Chondrocyte (in vitro differentiated cells): ENCODE measurements at regions not wholly inside any gene's neighbourhood (a gene's known extent, or its start where the extent isn't known, plus 50 kb on each side); places are given as distances from the start of the nearest gene placed in this dataset.
A peak's percentile ranks its signal among the peaks of the same experiment; 100 is the strongest.

ENCODE experiments used
- DNase-seq: peaks from one replicate; pipeline ENCODE4 v3.0.0; 2021; ENCODE audit warnings: mixed read lengths, low spot score
- H3K27ac Mint-ChIP-seq: one replicate; pipeline ENCODE4 v1.8.0; 2021; ENCODE audit warnings: mild to moderate bottlenecking, moderate library complexity, mixed read lengths; ENCODE audit not compliant: unreplicated experiment
- H3K27me3 Mint-ChIP-seq: 2 replicates; pipeline ENCODE4 v1.8.0; 2021; ENCODE audit warnings: low read depth, mixed read lengths
- H3K36me3 Mint-ChIP-seq: 2 replicates; pipeline ENCODE4 v1.8.0; 2021; ENCODE audit warnings: low read depth, mixed read lengths
- H3K4me1 Mint-ChIP-seq: 2 replicates; pipeline ENCODE4 v1.8.0; 2021; ENCODE audit warnings: low read depth, mild to moderate bottlenecking, mixed read lengths
- H3K4me3 Mint-ChIP-seq: one replicate; pipeline ENCODE4 v1.8.0; 2021; ENCODE audit warnings: mild to moderate bottlenecking, moderate library complexity, mixed read lengths; ENCODE audit not compliant: unreplicated experiment
- H3K9me3 Mint-ChIP-seq: 2 replicates; pipeline ENCODE4 v1.8.0; 2021; ENCODE audit warnings: low read depth, mixed read lengths
- TF ChIP-seq, protein P1 (sequence below): fragments of 200-600 bp; sonication (generic); IDR thresholded peaks from 2 replicates; pipeline ENCODE4 v1.5.0; 2021; ENCODE audit warnings: antibody characterized with exemption, mild to moderate bottlenecking, moderate library complexity

- Mint-ChIP-seq H3K4me1 (no peaks in the 10 kb centered on the region), H3K27ac (no peak overlapping the region), H3K36me3 (peaks cover 1% of the 10 kb centered on the region), H3K27me3 (peaks cover 22% of the 10 kb centered on the region), H3K4me3 (no peak overlapping the region), H3K9me3 (peaks cover 10% of the 10 kb centered on the region)
- TF ChIP-seq, protein P1, sequence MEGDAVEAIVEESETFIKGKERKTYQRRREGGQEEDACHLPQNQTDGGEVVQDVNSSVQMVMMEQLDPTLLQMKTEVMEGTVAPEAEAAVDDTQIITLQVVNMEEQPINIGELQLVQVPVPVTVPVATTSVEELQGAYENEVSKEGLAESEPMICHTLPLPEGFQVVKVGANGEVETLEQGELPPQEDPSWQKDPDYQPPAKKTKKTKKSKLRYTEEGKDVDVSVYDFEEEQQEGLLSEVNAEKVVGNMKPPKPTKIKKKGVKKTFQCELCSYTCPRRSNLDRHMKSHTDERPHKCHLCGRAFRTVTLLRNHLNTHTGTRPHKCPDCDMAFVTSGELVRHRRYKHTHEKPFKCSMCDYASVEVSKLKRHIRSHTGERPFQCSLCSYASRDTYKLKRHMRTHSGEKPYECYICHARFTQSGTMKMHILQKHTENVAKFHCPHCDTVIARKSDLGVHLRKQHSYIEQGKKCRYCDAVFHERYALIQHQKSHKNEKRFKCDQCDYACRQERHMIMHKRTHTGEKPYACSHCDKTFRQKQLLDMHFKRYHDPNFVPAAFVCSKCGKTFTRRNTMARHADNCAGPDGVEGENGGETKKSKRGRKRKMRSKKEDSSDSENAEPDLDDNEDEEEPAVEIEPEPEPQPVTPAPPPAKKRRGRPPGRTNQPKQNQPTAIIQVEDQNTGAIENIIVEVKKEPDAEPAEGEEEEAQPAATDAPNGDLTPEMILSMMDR: no peak
- no peak for DNase-seq
These were observed 101.5 kb upstream of the C1GALT1 start for GRCh38 chr7:7080802-7081201.

GRCh38 chr7:7090460-7090859 is 91.9 kb upstream of the C1GALT1 start:
- peaks cover 9% of the 10 kb centered on the region for H3K36me3 Mint-ChIP-seq
- no peak for DNase-seq
- no peaks in the 10 kb centered on the region for H3K4me1 Mint-ChIP-seq
- H3K27me3 Mint-ChIP-seq: peaks cover 18% of the 10 kb centered on the region
- TF ChIP-seq, protein P1: no peak
- peaks cover 16% of the 10 kb centered on the region for H3K9me3 Mint-ChIP-seq
- no peak overlapping the region for H3K4me3 Mint-ChIP-seq
- no peak overlapping the region for H3K27ac Mint-ChIP-seq

- Mint-ChIP-seq H3K4me1 (peaks cover 28% of the 10 kb centered on the region), H3K36me3 (no peaks in the 10 kb centered on the region), H3K27ac (no peak overlapping the region), H3K9me3 (no peaks in the 10 kb centered on the region), H3K27me3 (no peaks in the 10 kb centered on the region), H3K4me3 (no peak overlapping the region)
- no peak for DNase-seq
- TF ChIP-seq, protein P1: no peak
These were observed 84.0 kb upstream of the C1GALT1 start for GRCh38 chr7:7098280-7098818.

DNA sequence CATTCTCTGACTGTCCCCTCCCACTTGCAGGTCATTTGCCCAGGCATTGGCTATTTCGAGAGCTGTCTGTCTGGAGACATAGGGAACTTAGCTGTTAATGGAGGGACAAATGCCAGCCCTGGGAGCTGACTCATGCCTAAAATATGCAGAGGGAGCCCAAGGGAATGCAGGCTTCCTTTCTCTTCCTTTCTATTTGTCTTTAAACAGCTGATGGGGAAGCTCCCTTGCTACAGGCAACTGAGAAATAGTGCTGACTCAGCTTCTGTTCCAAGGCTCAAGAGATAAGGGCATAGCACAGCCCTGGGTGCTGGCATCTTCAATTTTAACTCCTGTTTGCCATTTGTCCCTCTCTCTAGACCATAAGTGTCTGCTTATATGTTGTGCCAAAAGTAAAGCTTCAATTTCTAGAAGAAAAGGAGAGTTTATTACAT is 82.7 kb upstream of the C1GALT1 start:
- peak overlapping the region; percentile 94 for H3K27ac Mint-ChIP-seq
- TF ChIP-seq, protein P1: no peak
- H3K9me3 Mint-ChIP-seq: no peaks in the 10 kb centered on the region
- no peak for DNase-seq
- H3K27me3 Mint-ChIP-seq: no peaks in the 10 kb centered on the region
- no peaks in the 10 kb centered on the region for H3K36me3 Mint-ChIP-seq
- H3K4me1 Mint-ChIP-seq: peaks cover 28% of the 10 kb centered on the region
- no peak overlapping the region for H3K4me3 Mint-ChIP-seq

DNA sequence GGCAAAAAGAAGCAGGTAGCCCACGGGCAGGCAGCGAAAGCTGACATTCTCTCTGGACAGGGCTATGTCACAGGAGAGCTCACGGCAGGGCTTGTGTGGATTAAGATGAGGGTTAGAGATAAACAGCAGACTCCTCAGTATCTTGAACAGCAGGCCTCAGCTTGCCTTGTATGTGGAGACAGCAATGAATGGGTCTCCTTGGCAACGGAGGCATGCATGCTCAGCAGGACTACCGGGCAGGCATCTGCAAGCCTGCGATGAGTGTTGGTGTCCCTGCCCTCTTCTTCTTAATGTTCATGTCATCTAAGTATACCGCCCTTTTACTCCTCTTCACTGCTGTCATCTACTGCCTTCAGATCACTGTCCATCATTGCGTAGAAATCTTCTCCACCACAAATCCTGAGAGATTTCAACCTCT is 81.9 kb upstream of the C1GALT1 start:
- no peak for DNase-seq
- H3K27me3 Mint-ChIP-seq: no peaks in the 10 kb centered on the region
- H3K4me3 Mint-ChIP-seq: no peak overlapping the region
- no peak overlapping the region for H3K27ac Mint-ChIP-seq
- no peaks in the 10 kb centered on the region for H3K9me3 Mint-ChIP-seq
- H3K36me3 Mint-ChIP-seq: no peaks in the 10 kb centered on the region
- peaks cover 28% of the 10 kb centered on the region for H3K4me1 Mint-ChIP-seq
- TF ChIP-seq, protein P1: no peak
